Activated CD8-positive, alpha-beta memory T cell treated with anti-CD3 and anti-CD28 coated beads, Interleukin-2, amount 50 U/mL, for 48 hours (primary cell): ENCODE measurements at regions not wholly inside any gene's neighbourhood (a gene's known extent, or its start where the extent isn't known, plus 50 kb on each side); places are given as distances from the start of the nearest gene placed in this dataset.

Experiments
- DNase-seq: peaks from one replicate; pipeline ENCODE4 v3.0.0-alpha.2; 2020

- DNase-seq, result no peak
Measured at GRCh38 chr18:6613581-6613980, 115.9 kb upstream of the ARHGAP28 start.

DNA sequence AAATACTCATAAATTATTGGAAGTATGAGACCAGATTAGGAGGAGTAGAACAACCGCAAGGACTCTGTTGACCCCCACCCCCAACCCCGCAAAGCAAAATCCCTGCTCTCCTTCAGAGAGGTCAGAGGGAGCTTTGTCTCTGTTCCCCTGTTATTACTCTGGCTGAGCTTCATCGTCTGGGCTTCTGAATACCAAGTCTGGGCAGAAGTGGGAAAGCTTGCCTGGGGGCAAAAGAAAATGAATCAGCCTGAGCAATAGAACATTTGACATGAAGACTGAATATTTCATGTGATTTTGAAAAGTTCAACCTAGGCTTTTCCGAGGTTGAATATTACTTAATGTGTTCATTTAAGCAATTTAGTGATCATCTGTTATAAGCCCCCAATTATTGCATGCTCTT is 114.6 kb upstream of the ARHGAP28 start:
- no peak for DNase-seq

- no peak for DNase-seq
Measured at GRCh38 chr18:6616981-6617380, 112.5 kb upstream of the ARHGAP28 start.

GRCh38 chr18:6621437-6621836 is 108.1 kb upstream of the ARHGAP28 start:
- DNase-seq, result no peak

DNA sequence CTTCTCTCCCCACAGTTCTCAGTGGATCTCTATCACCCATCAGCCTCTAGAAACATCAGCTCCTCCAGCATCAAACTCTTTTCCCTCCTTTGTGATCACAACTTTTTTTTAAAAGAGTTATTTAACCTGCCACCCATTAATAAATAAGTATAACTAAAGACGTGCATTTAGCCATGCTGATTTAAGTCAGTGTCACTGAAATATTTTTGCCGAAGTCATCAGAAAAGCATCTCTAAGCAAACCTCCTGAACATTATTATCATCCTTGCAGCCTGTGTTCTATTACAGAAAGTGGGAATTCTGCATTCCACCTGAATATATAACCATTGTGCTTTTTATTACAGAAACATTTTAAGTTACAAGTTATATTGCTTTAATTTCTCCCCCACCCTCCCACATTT is 106.2 kb upstream of the ARHGAP28 start:
- DNase-seq, result no peak

- no peak for DNase-seq
Measured at GRCh38 chr18:6624271-6624660, 105.2 kb upstream of the ARHGAP28 start.

GRCh38 chr18:6624661-6625311 is 104.7 kb upstream of the ARHGAP28 start:
- no peak for DNase-seq

DNA sequence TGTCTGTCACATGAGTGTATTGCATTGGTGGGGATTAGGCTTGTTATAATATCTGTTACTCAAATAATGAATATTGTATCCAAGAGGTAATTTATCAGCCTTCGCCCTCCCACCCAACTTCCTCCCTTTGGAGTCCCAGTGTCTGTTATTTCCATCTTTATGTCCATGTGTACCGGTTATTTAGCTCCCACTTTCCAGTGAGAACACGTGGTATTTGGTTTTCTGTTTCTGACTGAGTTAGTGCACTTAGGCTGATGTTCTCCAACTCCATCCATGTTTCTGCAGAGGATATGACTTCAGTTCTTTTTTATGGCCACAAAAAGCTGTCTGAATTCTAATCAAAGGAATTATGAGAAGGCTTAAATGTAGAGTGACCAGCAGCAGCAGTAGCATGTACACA is 104.0 kb upstream of the ARHGAP28 start:
- DNase-seq, result no peak

- no peak for DNase-seq
Measured at GRCh38 chr18:6626457-6626856, 103.1 kb upstream of the ARHGAP28 start.

DNA sequence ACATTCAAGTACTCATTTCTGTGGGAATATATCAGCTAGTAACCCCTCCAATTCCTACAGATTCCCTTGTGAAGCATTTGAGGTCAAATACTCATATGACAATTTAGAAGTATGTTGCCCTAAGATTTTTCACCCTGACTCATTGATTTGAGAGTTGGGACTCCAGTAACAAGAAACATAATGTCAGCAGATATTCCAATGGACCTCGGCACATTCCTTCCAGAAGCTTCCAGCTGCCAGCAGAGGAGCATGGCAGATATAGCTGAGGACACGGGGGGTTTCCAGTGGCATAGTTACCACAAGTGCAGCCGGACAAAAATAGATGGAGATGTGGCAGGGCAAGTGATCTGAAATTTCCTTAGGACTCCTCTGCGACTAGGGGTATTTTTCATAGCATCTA is 101.9 kb upstream of the ARHGAP28 start:
- no peak for DNase-seq

- no peak for DNase-seq
Measured at GRCh38 chr18:6628187-6628586, 101.3 kb upstream of the ARHGAP28 start.

DNA sequence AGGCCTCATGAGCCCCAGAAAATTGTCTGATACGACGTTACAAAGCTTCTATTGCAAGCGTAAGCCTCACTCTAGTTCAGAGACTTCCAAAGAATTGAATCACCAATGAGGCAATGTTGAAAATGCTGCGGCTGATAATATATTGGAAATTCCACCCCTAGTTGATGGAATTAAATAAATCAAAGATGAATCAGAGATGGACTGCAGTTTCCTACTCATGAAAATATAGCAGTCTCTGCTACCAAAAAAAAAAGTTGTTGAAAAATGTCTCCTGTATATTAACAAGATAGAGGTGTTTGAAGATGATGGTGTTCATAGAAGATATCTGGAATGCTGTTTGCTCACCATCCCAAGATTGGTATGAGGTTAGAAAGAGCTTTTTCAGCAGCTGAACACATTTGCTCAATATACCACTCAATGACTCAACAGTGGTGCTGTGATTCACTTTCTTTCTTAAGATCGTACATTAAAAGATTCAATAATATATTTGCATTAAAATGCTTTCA is 99.8 kb upstream of the ARHGAP28 start:
- no peak for DNase-seq

DNA sequence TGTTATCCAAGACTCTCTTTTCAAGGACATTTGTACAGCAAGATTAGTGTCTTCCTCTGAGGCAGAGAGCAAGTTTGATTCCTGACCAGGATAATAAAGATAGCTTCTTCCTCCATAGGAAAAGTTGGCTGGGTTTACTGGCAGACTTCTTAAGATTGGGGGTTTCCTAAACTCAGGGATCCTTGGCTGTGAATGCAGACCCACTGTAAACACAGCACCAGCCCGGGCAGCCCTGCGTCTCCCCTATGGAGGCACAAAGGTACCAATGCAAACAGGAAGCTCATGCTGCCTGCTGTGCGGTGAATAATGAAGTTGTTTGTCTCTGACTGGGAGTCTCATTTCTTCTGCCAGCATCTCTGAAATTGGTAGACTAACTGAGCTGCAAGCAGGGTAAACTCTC is 96.2 kb upstream of the ARHGAP28 start:
- DNase-seq, result no peak

DNA sequence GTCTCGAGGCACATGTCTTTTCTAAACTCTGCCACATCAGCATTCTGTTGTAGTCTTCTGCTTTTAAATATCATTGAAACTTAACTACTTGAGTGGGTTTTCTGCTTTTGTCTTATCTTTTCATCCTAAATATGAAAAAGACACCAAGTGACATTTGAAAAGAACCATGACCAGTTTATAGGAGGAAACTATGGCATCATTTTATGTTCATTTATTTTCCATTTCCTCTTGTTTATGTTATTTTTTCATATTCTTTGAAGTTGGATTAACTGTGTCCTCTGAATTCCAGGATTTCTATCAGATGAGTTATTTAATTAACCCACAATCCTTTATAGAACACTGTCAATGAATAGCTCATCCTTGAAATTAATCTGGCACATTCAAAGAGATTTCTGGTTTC is 93.4 kb upstream of the ARHGAP28 start:
- no peak for DNase-seq

GRCh38 chr18:6638447-6638846 is 91.1 kb upstream of the ARHGAP28 start:
- no peak for DNase-seq

DNA sequence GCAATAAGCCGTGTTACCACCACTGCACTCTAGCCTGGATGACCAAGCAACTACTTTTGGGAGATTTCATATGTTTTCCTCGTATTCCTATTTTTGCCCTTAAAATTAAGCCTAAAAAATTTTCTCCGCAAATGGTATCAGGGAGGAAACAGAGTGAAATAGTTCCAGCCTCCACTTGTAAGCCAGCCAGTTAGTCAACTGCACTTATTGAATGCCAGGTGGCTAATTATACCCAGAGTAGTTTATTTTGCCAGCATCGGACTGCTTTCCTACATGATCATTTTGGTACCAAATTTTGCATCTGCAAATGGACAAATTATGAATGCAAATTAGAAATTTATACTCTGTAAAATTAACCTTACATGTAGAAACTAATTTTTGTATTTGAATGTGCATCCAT is 90.2 kb upstream of the ARHGAP28 start:
- no peak for DNase-seq

DNA sequence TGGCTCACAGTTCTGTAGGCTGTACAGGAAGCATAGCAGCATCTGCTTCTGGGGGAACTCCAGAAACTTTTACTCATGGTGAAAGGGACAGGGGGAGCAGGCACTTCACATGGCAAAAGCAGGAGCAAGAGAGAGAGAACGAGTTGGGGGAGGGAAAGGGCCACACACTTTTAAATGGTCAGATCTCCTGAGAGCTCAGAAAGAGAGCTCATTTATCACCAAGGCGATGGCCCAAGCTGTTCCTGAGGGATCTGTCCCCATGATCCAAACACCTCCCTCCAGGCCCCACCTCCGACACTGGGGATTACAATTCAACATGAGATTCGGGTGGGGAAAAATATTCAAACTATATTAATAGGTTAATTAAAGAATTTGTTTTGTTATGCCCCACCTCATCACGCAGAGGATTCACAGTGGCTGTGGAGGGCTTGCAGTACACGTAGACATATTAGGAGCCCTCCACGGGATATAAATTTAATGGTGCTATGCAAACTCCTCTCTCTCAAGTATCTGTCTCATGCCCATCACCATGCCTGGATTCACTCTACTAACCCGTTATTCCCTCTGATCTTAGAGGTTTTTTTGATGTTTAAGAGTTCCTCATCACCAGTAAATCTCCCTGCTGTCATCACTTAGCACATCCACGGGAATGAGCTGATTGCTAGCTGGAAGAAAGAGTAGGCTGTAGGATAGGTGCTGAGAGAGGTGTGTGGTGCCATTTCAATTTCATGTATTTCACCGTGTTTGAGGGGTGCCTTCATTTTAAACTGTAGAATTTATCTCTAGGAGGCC is 84.5 kb upstream of the ARHGAP28 start:
- DNase-seq, result no peak

DNA sequence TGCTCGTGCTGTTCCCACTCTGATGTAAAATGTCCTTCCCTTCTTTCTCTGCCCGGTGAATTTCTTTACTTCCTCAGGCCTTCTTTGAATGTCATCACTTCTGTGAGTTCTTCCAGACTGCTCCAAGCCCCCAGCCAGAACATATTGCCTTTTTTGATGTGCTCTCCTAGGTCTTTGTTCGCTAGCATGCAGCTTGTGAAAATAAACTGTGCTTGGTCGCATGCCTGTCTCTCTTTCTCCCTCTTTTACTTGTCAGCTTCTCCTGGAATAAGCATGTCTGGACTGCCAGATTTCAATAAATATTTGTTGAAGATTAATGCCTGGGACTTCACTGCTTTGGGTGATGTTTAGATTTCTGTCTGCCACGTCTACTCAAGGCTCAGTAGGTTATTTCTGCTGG is 82.7 kb upstream of the ARHGAP28 start:
- DNase-seq, result no peak

- DNase-seq, result no peak
Measured at GRCh38 chr18:6648581-6648980, 80.9 kb upstream of the ARHGAP28 start.

DNA sequence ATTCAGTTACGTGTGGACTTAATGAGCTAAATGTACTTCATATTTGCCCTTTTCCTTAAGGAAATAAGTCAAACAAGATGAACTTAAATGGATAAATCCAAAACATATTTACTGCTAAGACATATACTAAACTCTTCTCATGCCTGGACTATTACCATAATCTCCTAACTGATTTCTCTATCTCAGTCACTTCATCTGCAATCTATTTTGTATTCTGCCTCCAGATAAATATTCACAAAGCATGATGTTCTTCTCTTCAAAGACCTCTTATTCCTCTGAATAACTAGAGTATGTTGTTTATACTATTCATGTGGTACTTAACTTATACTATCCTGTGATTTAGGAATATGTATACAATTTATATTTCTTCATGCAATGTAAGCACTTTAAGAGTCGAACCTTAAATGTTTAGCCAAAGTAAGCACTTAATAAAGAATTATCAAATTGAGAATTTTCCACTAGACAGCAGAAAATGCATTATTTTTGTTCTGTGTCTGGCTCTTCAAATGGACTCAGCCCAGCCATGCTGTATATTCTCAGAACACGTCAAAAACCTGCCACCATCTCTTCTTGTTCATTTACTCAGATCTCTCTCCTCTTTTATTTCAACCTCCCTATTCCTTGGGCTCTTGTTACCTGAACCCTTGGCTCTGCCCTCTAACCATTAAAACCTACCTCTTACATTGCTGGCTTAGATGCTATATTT is 79.9 kb upstream of the ARHGAP28 start:
- DNase-seq, result no peak

GRCh38 chr18:6650127-6650507 is 79.4 kb upstream of the ARHGAP28 start:
- no peak for DNase-seq

DNA sequence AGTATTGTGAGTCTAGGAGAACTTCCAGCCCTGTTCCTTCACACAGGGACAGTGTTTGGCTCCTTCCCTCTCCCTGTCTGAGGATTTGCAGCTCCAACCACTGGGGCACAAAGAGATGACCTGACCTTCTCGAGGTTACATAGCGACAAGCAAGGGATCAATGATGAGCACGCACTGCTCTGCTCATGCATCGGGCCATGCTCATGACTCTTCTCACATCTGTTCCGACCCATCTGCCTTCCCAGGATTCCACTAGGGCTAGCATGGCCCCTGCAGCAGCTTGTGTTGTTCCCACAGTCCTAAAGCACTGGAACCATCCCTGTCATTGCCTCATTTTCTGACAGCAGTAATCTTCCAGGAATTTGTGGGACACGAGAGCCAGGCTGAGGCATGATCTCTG is 78.8 kb upstream of the ARHGAP28 start:
- no peak for DNase-seq

GRCh38 chr18:6652098-6652497 is 77.4 kb upstream of the ARHGAP28 start:
- DNase-seq, result no peak

DNA sequence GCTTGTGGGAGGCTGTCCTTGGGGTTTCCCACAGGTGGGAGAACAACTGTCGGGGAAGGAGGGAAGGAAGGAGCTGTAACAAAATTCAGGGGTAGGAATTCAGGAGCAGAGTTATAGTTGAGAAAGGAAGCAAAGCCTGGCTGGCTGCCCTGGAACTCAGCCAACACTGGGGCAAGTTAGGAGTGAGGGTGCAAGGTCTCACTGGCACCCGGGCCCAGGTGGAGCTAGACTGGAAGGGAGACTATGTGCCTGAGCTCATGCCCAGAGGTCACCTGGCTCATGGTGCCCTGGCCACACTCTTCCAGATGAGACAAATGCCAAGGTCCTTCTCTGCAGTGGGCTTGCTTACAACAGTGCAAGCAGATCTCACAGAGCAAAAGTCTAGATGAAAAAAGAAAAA is 75.6 kb upstream of the ARHGAP28 start:
- DNase-seq, result no peak
